NCI-H774 (cell line): ENCODE measurements at regions not wholly inside any gene's neighbourhood (a gene's known extent, or its start where the extent isn't known, plus 50 kb on each side); places are given as distances from the start of the nearest gene placed in this dataset.
A peak's percentile ranks its signal among the peaks of the same experiment; 100 is the strongest.
"Not testable (repeated sequence)": the region's sequence is repeated elsewhere in the genome, so short reads cannot be mapped to it uniquely, and the experiment has no call there.

Source experiments
- DNase-seq: peaks from one replicate; lab custom pipeline; 2025; lab: John Stamatoyannopoulos, UW

DNA sequence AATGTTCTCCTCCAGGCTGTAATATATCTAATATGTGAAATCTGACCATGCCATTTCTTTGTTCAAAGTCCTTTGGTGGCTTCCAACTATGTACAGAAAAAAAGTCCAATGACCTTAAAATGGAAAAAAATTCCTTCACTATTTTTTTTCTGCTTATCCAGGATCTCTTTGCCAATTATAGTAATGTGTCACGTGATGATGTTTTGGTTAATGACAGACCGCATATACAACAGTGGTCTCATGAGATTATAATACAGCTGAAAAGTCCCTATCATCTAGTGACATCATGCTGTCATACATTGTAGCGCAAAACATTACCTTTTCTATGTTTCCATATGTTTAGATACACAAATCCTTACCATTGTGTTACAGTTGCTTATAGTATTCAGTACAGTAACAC lies 477.6 kb downstream of the TMEM232 start:
- DNase-seq, result no peak

DNA sequence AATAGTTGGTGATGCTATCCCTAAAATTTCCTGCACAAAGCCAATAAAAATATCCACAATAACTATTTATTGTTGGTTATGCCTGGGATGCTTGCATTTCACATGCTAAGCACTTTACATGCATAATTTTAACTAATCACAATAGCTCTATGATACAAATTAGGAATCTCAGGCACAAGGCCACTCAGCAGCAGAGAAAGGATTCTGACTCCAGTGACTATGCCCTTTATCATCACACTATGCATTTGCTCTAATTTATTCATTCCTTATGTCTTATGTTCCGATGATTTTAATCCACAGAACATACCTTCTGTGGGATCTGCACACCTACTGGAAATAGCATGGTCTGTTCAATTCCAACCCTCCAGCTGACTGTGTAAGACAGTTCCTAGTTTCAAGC lies 476.1 kb downstream of the TMEM232 start:
- no peak for DNase-seq

DNA sequence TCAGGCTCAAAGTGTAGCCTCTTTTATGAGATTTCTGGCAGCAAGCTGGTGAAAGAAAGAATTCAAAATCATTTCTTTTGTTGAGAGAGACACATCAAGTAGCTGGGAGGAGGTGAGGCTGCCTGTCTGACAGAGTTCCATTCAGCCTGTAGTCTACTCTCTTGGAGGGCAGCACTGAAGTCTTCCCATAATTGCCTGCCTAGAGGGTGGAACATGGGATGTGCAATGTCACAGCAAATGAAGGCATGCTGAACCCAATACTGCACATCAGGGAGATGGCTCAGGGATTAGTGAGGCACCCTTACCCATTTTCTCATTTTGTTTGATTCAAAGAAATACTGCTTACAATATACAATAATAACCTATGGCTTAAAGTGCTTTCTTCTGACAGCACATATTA lies 475.7 kb downstream of the TMEM232 start:
- no peak for DNase-seq

- DNase-seq, result no peak
Observed at GRCh38 chr5:110251366-110251765, 475.1 kb downstream of the TMEM232 start.

DNA sequence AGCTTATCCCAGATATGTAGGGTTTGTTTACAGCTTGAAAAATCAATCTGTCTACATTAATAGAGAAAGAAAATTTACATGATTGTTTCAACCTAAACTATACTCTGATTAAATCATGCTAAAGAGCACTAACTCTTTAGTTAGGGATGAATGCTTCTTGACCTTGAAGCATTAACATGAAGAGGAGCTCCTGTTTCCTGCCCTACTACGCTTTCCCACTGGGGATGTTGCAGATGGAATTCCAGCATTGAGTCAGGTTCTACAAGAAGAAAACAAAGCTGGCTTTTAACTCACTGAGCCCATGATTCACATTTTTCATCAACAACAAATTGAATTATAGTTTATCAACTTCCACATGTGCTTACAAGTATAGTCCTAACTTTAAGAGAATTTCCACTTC lies 471.3 kb downstream of the TMEM232 start:
- no peak for DNase-seq

- no peak for DNase-seq
Observed at GRCh38 chr5:110256298-110256697, 470.2 kb downstream of the TMEM232 start.

GRCh38 chr5:110257971-110258370 lies 468.5 kb downstream of the TMEM232 start:
- DNase-seq, result no peak

DNA sequence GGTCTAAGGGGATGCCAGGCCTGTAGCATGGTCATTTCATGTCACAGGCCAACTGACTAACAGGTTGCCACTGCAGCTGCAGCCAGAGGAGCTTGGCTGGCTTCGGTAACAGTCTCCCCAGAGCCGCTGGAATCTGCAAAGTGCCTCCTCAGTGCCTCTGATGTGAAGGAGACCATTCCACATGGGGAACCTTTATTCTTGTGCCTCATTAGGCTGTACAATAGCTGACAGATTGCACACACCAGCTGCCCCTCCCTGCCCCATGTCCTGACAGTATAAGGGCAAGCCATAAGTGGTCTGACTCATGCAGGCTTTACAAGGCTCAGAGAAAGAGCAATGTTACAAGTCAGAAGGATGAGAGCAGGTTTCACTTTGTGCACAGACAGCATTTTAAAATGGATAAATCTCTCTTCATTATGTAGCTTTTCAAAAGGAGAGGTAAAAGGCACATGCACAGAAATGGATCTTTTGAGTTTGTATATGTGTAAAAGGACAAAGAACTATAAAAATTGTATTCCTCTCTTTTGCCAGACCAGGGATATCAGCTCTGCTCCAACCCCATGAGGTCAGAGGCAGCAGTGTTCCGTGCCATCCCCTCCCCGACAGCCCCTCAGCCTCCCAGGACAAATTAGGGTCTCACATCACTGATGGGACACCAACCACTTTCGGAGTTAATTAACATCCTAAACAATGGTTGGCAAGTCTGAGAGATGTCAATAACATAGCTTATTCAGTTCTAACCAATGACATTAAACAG lies 467.8 kb downstream of the TMEM232 start:
- DNase-seq, result peak; percentile 63

GRCh38 chr5:110262749-110263148 lies 463.7 kb downstream of the TMEM232 start:
- DNase-seq, result no peak

DNA sequence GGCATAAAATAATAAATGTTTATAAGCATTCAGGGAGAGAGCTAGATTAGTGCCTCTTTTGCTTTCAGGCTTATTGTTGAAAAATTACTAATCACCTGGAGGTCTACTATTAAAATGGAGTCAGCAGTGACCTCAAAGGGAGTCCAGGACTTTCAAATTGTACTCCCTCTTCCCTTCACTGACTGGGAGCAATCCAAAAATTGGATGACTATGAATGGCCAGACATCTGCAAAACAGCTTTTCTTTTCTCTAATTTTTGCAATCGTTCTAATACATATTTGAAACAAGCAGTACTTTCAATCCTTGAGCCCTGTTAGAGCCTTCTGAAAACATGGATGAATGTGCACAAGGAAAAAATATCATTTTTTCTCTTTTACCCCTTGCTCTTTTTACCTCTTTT lies 461.8 kb downstream of the TMEM232 start:
- DNase-seq, result no peak

DNA sequence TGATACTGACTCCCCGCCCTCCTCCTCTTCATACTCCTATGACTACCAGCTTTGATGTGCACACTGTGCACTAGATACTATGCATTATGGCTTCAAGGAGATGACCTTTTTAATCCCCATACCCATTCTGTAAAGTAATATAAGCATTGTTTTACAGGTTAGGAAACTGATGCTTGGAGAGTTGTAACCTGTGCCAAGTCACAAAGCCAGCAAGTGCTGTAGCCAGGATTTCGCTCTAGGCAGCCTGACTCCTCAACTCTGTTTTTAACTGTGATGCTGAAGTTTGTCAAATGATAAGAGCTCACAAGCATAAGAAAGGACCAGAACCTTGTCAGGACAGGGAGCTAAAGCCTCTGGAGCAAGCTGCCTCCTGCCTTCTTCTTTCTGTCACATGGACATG lies 461.3 kb downstream of the TMEM232 start:
- no peak for DNase-seq

DNA sequence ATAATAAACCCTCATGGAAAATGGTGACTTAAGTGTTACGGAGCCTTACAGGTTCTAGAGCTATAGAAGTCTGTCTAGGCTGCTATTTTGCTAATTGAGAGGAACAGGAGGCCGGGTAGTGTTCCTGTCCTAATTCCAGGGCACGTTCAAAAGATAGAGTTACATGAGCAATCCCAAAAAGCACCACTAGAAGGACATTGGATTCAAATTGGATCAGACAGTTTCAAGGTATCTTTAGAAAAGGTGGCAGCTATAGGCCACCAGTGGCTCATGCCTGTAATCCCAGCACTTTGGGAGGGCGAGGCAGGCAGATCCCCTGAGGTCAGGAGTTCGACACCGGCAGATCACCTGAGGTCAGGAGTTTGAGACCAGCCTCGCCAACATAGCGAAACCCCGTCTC lies 458.8 kb downstream of the TMEM232 start:
- no peak for DNase-seq

DNA sequence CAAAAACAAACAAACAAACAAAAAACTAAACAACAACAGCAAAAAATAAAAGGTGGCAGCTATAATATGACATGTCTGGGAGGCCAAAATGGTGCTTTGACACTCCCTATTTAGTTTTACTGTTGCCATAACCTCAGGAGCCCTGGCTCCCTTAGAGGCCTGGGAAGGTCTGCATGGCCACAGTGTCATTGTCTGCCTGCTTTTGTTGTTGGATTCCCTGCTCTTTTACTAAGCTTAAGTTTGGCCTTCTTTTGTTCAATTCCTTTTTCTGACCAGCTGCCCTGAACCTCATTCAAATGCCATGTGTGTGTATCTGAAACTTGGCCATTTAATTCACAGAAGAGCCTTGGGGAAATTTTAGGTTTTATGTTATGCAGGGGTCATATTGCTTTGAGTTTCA lies 458.2 kb downstream of the TMEM232 start:
- no peak for DNase-seq

DNA sequence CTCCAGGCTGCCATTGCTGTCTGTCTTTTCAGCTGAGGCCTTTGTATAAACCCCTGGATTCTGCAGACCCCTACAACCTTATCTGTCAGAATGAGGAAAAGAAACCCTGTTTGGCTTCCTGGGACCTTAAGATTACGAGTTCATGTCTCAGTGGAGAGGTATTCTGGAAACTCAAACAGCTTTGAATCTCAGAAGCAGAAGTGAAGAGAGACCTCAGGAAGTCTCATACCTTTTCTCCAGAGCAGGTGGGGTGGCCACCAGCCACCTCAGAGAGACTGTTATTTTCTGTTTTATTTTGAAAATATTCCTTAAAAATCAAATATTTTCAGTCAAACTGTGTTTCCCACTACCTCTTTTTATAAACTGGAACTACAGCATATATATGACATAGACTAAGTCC lies 457.5 kb downstream of the TMEM232 start:
- no peak for DNase-seq

- no peak for DNase-seq
Observed at GRCh38 chr5:110269478-110270142, 456.9 kb downstream of the TMEM232 start.

GRCh38 chr5:110275878-110276277 lies 450.6 kb downstream of the TMEM232 start:
- no peak for DNase-seq

DNA sequence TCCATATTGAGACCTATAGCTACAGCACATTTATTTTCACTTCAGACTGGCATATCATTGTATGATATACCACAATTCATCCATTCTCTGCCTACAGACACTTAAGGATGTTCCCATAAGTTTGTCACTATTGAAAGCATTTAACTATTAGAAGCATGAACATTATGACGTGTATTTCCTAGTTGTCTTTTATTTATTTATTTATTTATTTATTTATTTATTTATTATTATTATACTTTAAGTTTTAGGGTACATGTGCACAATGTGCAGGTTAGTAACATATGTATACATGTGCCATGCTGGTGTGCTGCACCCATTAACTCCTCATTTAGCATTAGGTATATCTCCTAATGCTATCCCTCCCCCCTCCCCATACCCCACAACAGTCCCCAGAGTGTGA lies 448.0 kb downstream of the TMEM232 start:
- not testable (repeated sequence) for DNase-seq

DNA sequence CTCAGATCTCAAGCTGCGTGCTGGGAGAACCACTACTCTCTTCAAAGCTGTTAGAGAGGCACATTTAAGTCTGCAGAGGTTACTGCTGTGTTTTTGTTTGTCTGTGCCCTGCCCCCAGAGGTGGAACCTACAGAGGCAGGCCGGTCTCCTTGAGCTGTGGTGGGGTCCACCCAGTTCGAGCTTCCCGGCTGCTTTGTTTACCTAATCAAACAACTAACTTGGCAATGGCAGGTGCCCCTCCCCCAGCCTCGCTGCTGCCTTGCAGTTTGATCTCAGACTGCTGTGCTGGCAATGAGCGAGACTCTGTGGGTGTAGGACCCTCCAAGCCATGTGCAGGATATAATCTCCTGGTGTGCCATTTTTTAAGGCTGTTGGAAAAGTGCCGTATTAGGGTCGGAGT lies 442.4 kb downstream of the TMEM232 start:
- DNase-seq, result not testable (repeated sequence)

DNA sequence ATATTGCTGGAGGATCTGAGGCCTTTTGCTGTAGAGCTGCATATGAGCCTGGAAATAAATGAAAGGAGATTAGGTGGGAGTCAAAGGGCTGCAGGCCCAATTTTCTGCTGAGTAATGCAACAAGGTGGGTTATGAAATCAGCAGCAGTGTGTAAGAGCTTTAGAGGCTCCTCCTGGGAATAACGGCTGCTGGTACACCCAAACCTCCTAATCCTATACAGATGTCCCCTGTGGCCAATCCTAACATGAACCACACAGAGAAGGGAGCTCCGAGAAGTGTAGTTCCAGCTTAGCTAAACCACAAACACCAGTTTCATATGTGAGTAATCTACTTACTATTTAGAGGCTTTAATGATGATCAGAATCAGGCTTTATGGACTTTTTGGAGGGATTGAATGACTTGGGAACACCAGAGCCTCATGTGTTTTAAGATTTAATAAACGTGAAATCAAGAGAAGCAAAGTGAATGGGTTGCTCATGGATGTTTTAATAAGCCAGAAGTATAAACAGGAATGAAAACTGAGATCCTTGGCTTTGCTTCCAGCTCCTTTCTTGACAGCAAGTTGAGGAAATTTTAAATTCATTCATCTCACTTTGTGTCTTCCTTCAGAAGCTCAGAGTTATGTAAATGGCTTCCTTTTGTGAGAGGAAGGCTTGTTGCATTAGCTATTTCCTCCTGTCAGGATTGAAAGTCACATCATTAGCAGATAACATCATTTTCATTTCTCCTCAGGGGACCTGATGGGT lies 437.5 kb downstream of the TMEM232 start:
- DNase-seq, result no peak

GRCh38 chr5:110289512-110289810 lies 437.0 kb downstream of the TMEM232 start:
- DNase-seq, result no peak

GRCh38 chr5:110290542-110290941 lies 435.9 kb downstream of the TMEM232 start:
- no peak for DNase-seq

DNA sequence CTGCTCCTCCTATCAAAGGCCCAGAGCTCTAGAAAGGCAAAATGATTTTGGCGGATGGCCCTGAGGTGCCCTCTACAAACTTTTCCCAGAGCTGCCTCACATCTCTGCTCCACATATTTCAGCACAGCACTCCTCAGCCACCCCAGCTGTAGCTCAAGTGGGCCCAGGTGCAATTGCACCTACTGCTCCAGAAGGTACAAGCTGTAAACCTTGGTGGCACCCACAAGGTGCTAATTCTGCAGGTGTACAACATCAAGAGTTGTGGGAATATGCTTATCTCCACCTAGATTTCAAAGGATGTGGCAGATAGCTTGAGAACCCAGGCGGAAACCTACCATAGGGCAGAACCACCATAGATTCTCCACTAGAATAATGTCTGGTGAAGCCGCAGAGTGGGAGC lies 432.2 kb downstream of the TMEM232 start:
- DNase-seq, result no peak

GRCh38 chr5:110297152-110297670 lies 429.3 kb downstream of the TMEM232 start:
- no peak for DNase-seq
